ENCODE measurements at regions not wholly inside any gene's neighbourhood (a gene's known extent, or its start where the extent isn't known, plus 50 kb on each side); places are given as distances from the start of the nearest gene placed in this dataset.
"Not testable (repeated sequence)": the region's sequence is repeated elsewhere in the genome, so short reads cannot be mapped to it uniquely, and the experiment has no call there.

- Histone ChIP-seq H3K27ac (ENCODE audit: low read depth in 1 of 2, low read length in 2 of 2) (no peak overlapping the region), H3K4me1 (ENCODE audit: control insufficient read depth in 4 of 4, insufficient read depth in 4 of 4, low read length in 3 of 4) (no peaks in the 10 kb centered on the region), H3K27me3 (ENCODE audit: control insufficient read depth in 4 of 4, insufficient read depth in 4 of 4, low read length in 3 of 4) (no peaks in the 10 kb centered on the region), H3K4me3 (ENCODE audit: low read depth in 1 of 3, low read length in 3 of 3) (no peak overlapping the region), H3K36me3 (ENCODE audit: control insufficient read depth in 4 of 4, insufficient read depth in 3 of 4, low read depth in 1 of 4, low read length in 3 of 4) (no peaks in the 10 kb centered on the region), H3K9ac (ENCODE audit: low read depth in 1 of 2, low read length in 2 of 2) (no peak overlapping the region), H3K9me3 (ENCODE audit: control insufficient read depth in 4 of 4, low read length in 3 of 4) (no peaks in the 10 kb centered on the region)
- TF ChIP-seq EGR1 (IDR thresholded peaks at IDR 0.05; ENCODE audit: low read depth in 2 of 2) (no peak), ZBTB33 (IDR thresholded peaks at IDR 0.05) (no peak), JUND (IDR thresholded peaks at IDR 0.05) (no peak), FOXA1 (IDR thresholded peaks at IDR 0.05) (no peak), ATF3 (IDR thresholded peaks at IDR 0.05) (no peak), NR2F2 (IDR thresholded peaks at IDR 0.05) (no peak), GABPA (IDR thresholded peaks at IDR 0.05 in 1 of 2, conservative IDR thresholded peaks at IDR 0.05 in 1 of 2) (no peak), RXRA (IDR thresholded peaks at IDR 0.05) (no peak), CTCF (IDR thresholded peaks at IDR 0.05; ENCODE audit: low read depth, low read length, missing input control) (no peak), FOXA2 (IDR thresholded peaks at IDR 0.05) (no peak), YY1 (IDR thresholded peaks at IDR 0.05) (no peak), MAX (IDR thresholded peaks at IDR 0.05) (no peak), REST (IDR thresholded peaks at IDR 0.05) (no peak), SP1 (IDR thresholded peaks at IDR 0.05) (no peak), HNF4G (IDR thresholded peaks at IDR 0.05) (no peak), TAF1 (conservative IDR thresholded peaks at IDR 0.05) (no peak), RAD21 (IDR thresholded peaks at IDR 0.05) (no peak), HNF4A (conservative IDR thresholded peaks at IDR 0.05) (no peak)
- no peak for DNase-seq (ENCODE audit: low spot score)
- 89% methylated on average over 6 of the region's 6 CpGs for WGBS
Measured at GRCh38 chr17:71872843-71873485, 247.9 kb upstream of the SOX9 start.

- WGBS: 70% methylated on average over 2 of the region's 2 CpGs
- H3K9me3 ChIP-seq (ENCODE audit: control insufficient read depth in 4 of 4, low read length in 3 of 4); H3K9ac ChIP-seq (ENCODE audit: low read depth in 1 of 2, low read length in 2 of 2): not testable (repeated sequence)
Measured at GRCh38 chr17:71874773-71875172, 246.0 kb upstream of the SOX9 start.

More at GRCh38 chr17:71874773-71875172, 246.0 kb upstream of the SOX9 start:
- H3K27ac ChIP-seq (ENCODE audit: low read depth in 1 of 2, low read length in 2 of 2); DNase-seq (ENCODE audit: low spot score); H3K36me3 ChIP-seq (ENCODE audit: control insufficient read depth in 4 of 4, insufficient read depth in 3 of 4, low read depth in 1 of 4, low read length in 3 of 4); H3K4me3 ChIP-seq (ENCODE audit: low read depth in 1 of 3, low read length in 3 of 3); H3K4me1 ChIP-seq (ENCODE audit: control insufficient read depth in 4 of 4, insufficient read depth in 4 of 4, low read length in 3 of 4); H3K27me3 ChIP-seq (ENCODE audit: control insufficient read depth in 4 of 4, insufficient read depth in 4 of 4, low read length in 3 of 4): not testable (repeated sequence)

Measured in liver (tissue), 8 donors.